ENCODE measurements at regions not wholly inside any gene's neighbourhood (a gene's known extent, or its start where the extent isn't known, plus 50 kb on each side); places are given as distances from the start of the nearest gene placed in this dataset.

DNA sequence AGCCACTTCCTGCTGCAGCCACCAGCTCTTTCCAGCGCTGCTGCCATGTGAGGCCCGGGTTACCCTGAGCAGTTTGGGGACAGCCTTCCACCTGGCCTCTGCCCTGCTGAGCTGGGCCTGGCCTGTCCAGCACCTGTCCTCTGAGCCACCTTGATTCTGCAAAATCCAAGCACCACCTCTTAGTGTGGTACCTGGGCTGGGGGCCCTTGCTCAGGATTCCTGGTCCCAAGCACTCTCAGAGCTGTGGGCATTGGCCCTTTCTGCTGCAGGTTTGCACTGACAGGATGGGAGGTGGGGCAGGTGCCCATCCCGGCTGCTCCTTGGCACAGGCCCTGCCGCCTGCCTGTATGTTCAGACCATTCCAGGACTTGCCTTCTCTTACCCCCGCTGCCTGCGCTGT lies 309.2 kb upstream of the IRX4 start:
- WGBS, 5 donors, result 74 to 81% (median 78%) methylated on average over 5 to 6 of the region's 6 CpGs

DNA sequence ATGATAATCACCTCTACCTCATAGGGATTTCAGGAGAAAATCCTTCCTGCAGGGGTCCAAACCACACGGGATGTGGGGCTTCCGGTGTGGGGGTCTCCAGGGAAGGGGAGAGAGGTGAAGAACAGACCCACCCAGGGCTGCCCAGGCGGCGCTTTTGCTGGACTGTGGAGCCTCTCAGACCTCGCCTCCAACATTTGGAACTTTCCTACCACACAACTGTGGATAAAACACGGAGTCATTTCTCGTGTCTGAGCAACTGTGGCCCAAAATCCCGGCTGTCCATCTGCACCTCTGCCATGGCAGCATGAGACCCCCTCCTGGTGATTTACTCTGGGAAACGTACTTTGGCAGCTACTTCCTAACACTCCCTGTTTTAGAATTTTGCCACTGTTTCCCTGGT lies 307.8 kb upstream of the IRX4 start:
- 61 to 72% (median 71%) methylated on average over 8 to 9 of the region's 9 CpGs for WGBS, 5 donors
- TF ChIP-seq POLR2A (IDR thresholded peaks at IDR 0.05) (no peak), POLR2AphosphoS5 (IDR thresholded peaks at IDR 0.05) (no peak)
- TF ChIP-seq, protein P1, sequence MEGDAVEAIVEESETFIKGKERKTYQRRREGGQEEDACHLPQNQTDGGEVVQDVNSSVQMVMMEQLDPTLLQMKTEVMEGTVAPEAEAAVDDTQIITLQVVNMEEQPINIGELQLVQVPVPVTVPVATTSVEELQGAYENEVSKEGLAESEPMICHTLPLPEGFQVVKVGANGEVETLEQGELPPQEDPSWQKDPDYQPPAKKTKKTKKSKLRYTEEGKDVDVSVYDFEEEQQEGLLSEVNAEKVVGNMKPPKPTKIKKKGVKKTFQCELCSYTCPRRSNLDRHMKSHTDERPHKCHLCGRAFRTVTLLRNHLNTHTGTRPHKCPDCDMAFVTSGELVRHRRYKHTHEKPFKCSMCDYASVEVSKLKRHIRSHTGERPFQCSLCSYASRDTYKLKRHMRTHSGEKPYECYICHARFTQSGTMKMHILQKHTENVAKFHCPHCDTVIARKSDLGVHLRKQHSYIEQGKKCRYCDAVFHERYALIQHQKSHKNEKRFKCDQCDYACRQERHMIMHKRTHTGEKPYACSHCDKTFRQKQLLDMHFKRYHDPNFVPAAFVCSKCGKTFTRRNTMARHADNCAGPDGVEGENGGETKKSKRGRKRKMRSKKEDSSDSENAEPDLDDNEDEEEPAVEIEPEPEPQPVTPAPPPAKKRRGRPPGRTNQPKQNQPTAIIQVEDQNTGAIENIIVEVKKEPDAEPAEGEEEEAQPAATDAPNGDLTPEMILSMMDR (IDR thresholded peaks at IDR 0.05 in 8 of 11, conservative IDR thresholded peaks at IDR 0.05 in 3 of 11), result no peak
- intact Hi-C loops (cut with DNase I; ENCODE audit: low total_unique reads), result no loop called here
- Histone ChIP-seq H3K27me3 (replicated peaks in 1 of 7) (peaks cover 0 to 9% (median 0%) of the 10 kb centered on the region in 7 donors), H3K27ac (no peak overlapping the region), H3K36me3 (no peaks in the 10 kb centered on the region), H3K9me3 (peaks cover 0 to 18% (median 11%) of the 10 kb centered on the region in 8 donors), H3K4me1 (no peaks in the 10 kb centered on the region), H3K4me3 (no peak overlapping the region)
- DNase-seq, result no peak

More for the DNA sequence above, 309.2 kb upstream of the IRX4 start:
- no peak for DNase-seq
- no peak overlapping the region for H3K4me3 ChIP-seq
- TF ChIP-seq POLR2AphosphoS5 (IDR thresholded peaks at IDR 0.05) (no peak), POLR2A (IDR thresholded peaks at IDR 0.05) (no peak)
- TF ChIP-seq, protein P1 (IDR thresholded peaks at IDR 0.05 in 8 of 11, conservative IDR thresholded peaks at IDR 0.05 in 3 of 11), result no peak
- H3K27me3 ChIP-seq (replicated peaks in 1 of 7), result peaks cover 0 to 9% (median 0%) of the 10 kb centered on the region in 7 donors
- intact Hi-C loops (cut with DNase I; ENCODE audit: low total_unique reads), result no loop called here
- H3K27ac ChIP-seq, result no peak overlapping the region
- H3K9me3 ChIP-seq, result peaks cover 0 to 22% (median 11%) of the 10 kb centered on the region in 8 donors
- H3K4me1 ChIP-seq, result no peaks in the 10 kb centered on the region
- no peaks in the 10 kb centered on the region for H3K36me3 ChIP-seq

- TF ChIP-seq, protein P1 (IDR thresholded peaks at IDR 0.05 in 8 of 11, conservative IDR thresholded peaks at IDR 0.05 in 3 of 11), result no peak
- TF ChIP-seq POLR2AphosphoS5 (IDR thresholded peaks at IDR 0.05), result no peak
- TF ChIP-seq POLR2A (IDR thresholded peaks at IDR 0.05), result no peak
- Histone ChIP-seq H3K4me1 (peaks cover 0 to 7% (median under 1%) of the 10 kb centered on the region in 6 donors), H3K36me3 (no peaks in the 10 kb centered on the region), H3K9me3 (no peaks in the 10 kb centered on the region), H3K27ac (no peak overlapping the region), H3K4me3 (no peak overlapping the region), H3K27me3 (replicated peaks in 1 of 7) (peaks cover 0 to 9% (median 0%) of the 10 kb centered on the region in 7 donors)
- DNase-seq, result no peak
- intact Hi-C loops (cut with DNase I; ENCODE audit: low total_unique reads), result no loop called here
- 83 to 96% (median 86%) methylated on average over 4 of the region's 4 CpGs for WGBS, 5 donors
Measured at GRCh38 chr5:2188661-2189060, 305.9 kb upstream of the IRX4 start.

DNA sequence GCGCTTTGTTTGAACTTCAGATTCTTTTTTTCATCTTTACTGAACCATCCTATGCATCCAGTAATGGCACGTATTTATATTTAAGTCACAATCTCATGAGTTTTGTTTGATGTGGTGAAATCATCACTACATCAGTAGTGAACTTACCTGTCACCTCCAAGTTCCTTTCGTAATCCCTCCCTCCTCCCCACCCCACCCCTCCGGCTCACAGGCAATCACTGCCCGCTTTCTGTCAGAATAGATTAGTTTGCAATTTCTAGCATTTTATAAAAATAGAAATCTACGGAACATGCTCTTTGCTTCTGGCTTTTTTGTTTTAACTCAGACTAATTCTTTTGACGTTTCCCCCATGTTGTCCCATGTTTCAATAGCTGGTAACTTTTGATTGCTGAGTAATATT lies 305.4 kb upstream of the IRX4 start:
- Histone ChIP-seq H3K36me3 (no peaks in the 10 kb centered on the region), H3K27me3 (replicated peaks in 1 of 7) (peaks cover 0 to 9% (median 0%) of the 10 kb centered on the region in 7 donors)

More for the DNA sequence above, 305.4 kb upstream of the IRX4 start:
- no peak for DNase-seq
- H3K4me3 ChIP-seq, result no peak overlapping the region
- TF ChIP-seq POLR2AphosphoS5 (IDR thresholded peaks at IDR 0.05) (no peak), POLR2A (IDR thresholded peaks at IDR 0.05) (no peak)
- TF ChIP-seq, protein P1 (IDR thresholded peaks at IDR 0.05 in 8 of 11, conservative IDR thresholded peaks at IDR 0.05 in 3 of 11), result no peak
- H3K9me3 ChIP-seq, result no peaks in the 10 kb centered on the region
- intact Hi-C loops (cut with DNase I; ENCODE audit: low total_unique reads), result no loop called here
- H3K4me1 ChIP-seq, result peaks cover 0 to 9% (median 2%) of the 10 kb centered on the region in 6 donors
- 88 to 96% (median 92%) methylated on average over 7 of the region's 7 CpGs for WGBS, 5 donors
- no peak overlapping the region for H3K27ac ChIP-seq

Measured in spleen (tissue), 11 donors.